ENCODE measurements at regions not wholly inside any gene's neighbourhood (a gene's known extent, or its start where the extent isn't known, plus 50 kb on each side); places are given as distances from the start of the nearest gene placed in this dataset.
"Not testable (repeated sequence)": the region's sequence is repeated elsewhere in the genome, so short reads cannot be mapped to it uniquely, and the experiment has no call there.

DNA sequence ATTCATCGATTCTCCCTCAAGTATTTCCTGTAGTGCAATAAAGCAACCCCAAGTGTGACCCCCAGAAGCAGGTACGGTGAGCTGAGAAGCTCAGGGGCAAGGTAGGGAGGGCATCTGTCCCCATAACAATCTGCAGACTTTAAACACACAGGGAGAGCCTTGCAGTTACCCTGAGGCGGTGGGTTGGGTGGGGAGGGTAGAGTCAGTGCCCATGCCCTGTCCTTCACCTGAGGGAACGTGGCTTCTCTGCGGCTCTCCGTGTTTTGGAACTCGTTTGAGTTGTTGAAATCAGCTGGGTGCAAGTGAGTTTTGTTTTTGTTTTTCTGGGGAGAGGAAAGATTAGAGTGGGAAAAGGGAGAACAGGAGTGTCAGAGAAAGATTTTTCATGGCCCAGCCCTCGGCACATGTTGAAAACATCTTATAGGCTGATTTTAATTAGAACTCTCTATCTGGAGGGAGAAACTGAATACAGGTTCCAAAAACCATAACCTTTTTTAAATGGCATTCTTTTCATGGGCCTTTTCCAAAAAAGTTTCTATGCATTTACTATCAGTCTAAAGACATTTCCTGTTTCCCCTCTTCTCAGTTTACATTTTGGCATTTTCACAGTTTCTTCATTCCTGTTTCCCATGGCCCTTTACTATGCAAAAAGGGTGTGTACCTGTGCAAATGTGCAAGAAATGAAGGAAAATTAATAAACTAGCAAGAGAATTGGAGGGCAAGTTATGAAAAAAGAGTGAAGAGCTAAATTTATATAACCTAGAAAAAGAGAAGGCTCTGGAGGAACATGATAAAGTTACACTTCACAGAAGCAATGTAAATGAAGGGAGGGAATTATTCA lies 266.5 kb upstream of the VLDLR start:
- no peak for DNase-seq (ENCODE audit: low read depth)

DNA sequence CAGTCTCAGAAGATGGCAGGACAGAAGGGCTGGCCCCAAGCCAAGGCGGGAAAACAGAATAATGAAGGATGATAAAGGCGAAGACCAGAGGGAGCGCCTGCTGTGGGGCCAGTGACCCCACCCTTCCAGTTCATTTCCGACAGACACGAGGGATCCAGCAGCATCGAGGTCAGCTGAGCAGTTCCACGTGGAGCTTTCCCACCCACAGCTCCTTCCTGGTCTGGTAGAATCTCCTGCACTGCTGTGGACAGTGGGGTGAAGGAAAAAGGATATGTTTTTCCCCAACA lies 265.9 kb upstream of the VLDLR start:
- no peak for DNase-seq (ENCODE audit: low read depth)

DNA sequence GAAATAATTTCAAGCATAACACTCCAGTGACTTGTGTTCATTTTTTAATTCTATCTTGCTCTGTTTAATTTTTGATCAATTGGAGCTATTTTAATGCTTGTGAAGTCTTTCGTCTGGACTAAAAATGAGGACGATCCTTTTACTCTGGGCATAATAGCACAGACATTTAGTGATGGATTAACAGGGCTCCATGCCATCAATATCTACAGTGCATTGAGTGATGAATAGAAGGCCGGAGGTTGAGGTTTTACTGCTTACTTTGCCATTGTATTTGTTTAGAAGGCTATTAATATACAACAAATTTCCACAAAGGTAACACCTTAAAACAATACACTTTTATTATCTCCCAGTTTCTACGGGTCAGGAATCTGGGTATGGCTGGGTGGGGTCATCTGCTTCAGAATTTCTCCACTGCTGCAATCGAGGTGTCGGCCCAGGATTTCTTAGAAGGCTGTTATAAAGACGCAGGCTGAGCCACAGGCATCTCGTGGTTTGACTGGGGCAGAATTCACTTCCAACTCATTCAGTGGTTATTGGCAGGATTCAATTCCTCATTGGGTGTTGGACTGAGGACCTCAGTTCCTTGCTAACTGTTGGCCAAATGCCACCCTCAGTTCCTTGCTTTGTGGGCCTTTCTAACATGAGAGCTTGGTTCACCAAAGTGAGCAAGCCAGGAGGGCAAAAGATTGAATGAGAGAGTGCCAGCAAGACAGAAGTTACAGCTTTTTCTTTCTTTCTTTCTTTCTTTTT lies 265.4 kb upstream of the VLDLR start:
- no peak for DNase-seq (ENCODE audit: low read depth)

DNA sequence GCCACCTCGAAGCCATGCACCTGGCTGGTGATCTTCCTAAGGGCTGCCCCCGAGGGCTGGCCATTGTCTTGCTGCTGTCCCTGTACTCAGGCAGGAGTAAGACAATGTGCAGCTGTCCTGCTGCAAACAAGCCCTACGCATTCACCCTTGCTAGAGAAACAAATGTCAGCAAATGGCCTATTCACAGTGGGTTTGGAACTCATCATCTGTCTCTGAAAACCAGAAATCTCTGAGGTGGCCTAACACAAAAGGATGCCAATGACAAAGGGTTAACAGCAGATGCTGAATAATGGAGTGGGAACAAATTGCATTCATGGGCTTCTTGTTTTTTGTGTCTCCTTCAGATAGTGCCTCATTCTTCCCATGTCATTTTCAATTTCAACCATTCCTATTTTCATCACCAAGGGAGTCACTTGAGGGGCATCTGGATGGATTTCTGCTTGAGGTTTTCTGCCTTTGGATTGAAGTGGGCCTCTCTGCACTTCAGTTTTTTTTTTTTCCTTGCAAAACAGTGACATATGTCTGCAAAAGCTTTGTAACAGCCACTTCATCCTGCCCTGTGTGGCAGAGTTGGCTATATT lies 261.6 kb upstream of the VLDLR start:
- DNase-seq (ENCODE audit: low read depth): no peak

DNA sequence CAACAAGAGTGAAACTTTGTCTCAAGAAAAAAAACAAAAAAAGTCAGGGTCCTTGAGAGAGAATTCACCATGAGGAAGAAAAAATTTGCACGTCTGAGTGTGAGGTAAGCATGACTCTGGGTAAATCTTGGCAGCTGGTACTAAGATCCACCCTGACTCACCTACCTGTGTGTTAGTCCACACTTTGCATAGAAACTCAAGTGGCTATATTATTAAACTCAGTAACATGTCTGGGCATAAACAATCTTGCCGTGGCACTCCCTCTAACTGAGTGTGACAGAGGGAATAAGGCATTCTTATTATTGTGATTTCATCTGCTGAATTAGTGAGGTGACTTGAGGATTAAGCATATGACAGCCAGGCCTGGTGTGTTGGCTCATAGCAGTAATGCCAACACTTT lies 259.4 kb upstream of the VLDLR start:
- no peak for DNase-seq (ENCODE audit: low read depth)

DNA sequence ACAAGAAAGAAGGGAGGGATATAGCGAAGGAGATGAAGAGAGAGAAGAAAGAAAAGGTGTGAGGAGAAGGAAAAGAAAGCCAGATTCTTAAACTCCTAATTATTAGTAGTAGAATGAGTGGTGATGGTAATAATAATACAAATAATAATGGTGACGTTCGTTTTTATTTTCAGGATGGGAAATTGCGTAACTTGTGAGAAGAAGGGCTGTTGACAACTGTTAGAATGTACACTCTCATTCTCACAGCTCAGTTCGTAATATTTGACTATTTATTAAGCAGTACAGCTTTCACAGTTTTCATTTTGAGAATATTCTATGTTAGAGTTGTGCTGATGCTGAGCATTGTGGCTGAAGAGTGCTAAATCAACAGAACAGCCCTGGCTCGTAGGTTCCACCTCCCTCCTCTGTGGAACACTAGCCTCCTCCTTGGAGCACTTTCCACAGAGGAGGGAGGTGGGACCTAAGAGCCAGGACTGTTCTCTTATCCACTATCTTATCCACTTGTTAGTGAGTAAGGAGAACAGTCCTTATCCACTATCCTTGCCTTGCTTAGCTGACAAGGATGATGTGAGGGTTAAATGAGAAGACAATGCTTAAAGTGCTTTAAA lies 258.3 kb upstream of the VLDLR start:
- no peak for DNase-seq (ENCODE audit: low read depth)

DNA sequence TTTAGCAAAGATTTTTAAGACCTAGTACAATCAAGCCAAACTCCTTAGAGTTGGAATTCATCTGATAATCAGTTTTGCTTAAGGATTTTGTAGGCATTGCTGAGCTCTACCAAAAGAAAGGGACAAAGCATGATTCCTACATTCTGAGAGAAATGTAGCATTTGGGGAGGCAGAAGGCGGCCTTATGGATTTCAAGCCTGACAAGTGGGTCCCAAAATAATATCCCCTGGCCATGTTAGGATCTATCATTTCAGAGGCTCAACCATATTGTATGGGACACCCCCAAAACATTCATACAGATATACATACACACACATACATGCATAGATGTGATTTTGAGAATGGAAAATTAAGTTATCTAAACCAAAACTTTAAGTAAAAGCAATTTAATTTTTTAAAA lies 257.8 kb upstream of the VLDLR start:
- no peak for DNase-seq (ENCODE audit: low read depth)

DNA sequence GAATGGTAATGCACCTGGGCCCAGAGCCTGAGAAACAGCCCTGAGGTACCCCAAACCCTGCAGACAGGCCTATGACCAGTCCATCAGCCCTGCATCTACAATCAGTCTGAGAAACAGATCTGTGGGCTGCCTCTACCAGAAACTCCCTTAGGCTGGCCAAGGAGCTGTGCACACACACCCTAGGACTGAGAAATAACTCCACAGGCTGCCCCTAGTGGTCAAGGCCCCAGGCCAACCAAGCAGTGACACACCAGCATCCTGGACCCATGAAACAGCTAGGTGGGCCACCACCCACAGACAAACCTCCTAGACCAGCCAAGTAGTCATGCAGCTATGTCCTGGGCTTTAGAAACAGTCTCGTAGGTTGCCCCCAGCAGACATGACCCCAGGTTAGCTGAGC lies 253.6 kb upstream of the VLDLR start:
- DNase-seq (ENCODE audit: low read depth): no peak

DNA sequence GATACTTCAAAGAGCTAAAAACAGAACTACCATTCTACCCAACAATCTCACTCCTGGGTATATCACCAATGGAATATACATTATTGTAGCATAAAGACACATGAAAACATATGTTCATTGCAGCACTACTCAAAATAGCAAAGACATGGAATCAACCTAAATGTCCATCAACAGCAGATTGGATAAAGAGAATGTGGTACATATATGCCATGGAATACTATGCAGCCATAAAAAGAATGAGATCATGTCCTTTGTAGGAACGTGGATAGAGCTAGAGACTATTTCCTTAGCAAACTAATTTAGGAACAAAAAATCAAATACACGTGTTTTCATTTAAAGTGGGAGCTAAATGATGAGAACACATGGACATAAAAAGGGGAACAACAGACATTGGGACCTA lies 247.9 kb upstream of the VLDLR start:
- no peak for DNase-seq (ENCODE audit: low read depth)

DNA sequence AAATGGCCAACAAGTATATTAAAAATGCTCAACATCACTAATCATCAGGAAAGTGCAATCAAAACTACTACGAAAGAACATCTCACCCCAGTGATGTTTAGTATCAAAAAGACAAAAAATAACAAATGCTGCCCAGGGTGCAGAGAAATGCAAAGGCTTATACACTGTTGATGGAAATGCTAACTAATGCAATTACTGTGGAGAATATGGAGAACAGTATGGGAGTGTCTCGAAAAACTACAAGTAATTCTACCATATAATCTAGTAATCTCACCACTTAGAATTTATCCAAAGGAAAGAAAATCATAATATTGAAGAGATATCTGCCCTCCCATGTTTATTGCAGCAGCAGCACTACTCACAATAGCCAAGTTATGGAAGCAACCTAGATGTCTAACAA lies 246.5 kb upstream of the VLDLR start:
- no peak for DNase-seq (ENCODE audit: low read depth)

DNA sequence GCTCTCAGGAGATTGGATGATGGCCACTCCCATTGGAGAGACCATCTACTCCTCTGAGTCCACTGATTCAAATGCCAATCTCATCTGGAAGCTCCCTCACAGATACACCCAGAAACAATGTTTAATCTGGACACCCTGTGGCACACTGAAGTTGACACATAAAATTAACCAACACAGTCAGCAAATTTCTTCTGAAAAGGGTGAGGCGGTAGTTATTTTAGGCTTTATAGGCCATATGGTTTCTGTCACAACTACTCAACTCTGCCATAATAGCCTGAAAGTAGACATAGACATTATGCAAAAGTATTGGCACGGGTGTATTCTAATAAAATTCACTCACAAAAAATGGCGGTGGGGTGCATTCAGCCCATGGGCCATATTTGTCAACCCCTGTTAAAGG lies 244.5 kb upstream of the VLDLR start:
- DNase-seq (ENCODE audit: low read depth): no peak

DNA sequence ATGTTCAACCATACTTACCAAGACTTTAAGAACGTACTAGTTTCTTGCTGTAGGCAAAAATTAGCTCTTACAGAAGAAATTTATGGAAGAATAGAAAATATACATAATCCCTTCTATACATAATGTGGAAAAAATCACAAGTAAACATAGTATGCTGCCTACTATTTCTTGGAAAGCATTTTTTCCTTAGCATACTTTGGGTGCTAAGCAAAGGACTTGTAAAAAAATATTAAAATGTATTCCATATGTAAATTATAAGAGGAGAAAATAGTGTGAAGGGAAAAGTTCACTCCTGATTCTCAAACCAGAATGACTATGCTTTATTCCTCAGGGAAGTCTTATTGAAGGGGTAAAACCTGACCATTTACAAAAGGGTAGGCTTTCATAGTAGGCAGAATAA lies 243.8 kb upstream of the VLDLR start:
- no peak for DNase-seq (ENCODE audit: low read depth)

DNA sequence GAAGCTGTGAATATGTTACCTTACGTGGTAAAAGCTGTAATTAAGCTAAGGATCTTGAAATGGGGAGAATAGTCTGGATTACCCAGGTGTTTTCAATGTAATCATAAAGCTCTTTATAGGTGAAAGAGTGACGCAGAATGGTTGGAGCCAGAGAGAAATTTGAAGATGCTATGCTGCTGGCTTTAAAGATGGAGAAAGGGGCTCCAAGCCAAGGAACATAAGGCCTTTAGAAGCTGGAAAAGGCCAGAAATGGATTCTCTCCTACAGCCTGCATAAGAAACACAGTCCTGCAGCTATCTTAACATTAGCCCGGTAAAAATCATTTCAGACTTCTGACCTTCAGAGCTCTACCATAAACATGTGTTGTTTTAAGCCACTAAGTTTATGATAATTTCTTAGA lies 243.3 kb upstream of the VLDLR start:
- DNase-seq (ENCODE audit: low read depth): no peak

DNA sequence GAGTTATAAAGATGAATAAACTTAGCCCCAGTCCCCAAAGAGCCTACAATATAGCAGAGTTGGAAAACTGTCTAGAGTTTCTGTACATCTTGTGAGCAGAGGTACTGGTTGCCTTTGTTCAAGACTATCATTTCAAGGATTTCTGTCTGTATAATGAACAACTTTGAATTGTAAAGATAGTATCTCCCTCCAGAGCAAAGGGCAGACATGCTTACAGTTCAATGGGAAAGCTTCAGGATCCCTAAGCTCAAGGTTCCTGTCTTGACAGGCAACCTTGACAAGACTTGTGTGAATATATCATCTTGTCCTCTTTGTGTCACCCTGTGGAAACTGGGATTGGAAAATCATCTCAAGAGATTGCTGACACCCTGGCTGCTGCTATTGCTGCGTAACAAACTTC lies 242.8 kb upstream of the VLDLR start:
- DNase-seq (ENCODE audit: low read depth): no peak

DNA sequence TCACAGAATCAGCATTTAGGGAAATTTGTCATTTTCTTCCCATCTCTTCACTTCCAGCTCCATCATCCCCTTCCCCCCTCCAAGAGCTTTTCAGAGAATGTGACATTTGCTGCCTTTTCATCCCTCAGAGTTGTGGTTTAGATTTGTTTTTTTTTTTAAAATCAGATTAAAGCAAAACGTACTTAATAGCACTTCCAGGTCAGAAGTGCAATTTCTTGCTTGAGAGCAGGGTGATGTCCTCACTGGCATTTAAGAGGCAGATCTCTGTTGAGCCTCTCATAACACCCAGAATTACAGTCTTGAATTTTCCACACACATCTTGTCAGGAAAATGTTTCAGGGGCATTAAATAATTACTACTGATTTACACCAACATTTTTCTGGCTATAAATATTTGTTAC lies 236.8 kb upstream of the VLDLR start:
- DNase-seq (ENCODE audit: low read depth): no peak

DNA sequence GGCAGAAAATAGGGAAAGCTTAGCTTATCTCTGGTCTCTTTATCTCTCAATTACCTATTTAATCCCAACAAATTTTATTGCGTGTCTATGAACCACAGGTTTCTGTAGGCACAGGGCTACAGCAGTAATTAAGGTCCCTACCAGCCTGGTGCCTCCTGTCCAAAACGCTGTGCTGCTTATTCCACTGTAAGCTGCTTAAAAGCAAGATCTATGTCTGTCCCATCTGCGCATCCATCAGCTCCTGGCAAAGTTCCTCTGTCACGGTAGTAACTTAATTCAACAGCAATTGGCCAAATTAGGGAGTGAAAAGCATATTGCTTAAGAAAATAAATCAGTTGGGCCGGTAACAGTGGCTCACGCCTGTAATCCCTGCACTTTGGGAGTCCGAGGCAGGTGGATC lies 235.8 kb upstream of the VLDLR start:
- no peak for DNase-seq (ENCODE audit: low read depth)

DNA sequence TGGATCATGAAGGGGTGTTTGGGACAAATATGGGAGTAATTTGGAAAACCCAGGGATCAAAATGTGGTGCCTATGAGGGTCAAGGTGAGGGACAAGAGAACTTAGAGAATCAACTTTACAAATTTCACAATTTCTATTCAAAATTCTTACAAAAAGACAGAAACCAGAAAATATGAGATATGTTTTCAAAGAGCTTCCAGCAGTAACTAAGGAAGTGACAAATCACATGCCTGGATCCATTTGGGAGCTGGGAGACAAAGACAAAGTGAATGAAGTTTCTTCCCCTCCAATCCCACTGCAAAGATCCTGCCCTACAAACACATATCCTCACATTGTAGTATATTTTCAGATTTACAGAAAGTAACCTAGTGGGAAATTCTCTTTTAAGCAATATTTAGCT lies 235.0 kb upstream of the VLDLR start:
- no peak for DNase-seq (ENCODE audit: low read depth)

DNA sequence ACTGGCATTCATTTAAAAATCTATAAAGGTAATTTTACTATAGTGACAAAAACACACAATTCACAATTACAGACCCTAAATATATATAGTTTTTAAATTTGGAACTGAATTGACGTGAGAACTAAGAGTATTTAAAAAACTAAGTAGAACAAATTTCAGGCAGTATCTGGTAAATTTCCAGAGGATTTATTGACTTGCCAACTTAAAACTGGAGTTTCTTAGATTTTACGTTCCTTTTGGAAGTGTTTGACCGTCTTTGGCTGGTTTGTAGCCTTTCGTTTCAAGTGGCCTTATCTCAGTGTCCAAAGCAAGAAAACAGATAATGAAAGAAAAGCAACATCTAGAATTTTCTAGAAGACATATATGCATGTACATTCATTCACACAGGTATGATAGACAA lies 234.4 kb upstream of the VLDLR start:
- no peak for DNase-seq (ENCODE audit: low read depth)

DNA sequence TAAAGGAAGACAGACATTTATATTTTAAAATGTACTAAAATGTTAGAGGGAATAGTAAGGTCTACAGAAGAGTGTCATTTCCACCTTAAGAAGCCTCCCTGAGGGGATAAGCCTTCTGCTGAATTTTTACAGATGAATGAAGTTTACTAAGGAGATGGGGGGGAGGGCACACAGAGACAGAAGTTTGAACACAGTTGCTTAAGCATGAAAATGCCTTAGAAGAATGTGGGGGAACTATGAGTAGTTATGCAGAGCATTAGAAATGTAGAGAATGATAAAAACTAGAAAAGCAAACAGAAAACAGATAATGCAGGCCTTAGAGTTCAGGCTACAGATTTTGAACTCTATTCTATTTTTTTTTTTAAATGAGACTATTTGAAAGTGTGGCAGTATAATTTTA lies 232.2 kb upstream of the VLDLR start:
- DNase-seq (ENCODE audit: low read depth): no peak

DNA sequence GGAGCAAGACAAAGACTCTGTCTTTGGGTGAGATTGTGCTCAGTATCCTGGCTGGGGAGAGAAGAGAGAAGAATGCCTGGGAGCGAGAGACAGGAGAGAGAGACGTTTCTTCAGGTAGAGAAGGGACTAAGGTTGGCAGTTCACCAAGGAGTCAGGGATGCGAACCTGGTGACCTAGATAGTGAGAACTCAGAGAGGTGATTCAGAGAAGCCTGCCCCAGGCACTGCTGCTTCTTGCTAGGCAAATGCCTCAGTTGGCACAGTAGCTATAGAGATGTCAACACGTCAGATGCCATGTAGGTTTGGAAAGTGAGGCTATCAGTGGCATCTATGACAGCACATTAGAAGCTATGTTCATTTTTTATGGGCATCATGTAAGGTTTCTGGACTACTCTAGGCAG lies 231.6 kb upstream of the VLDLR start:
- no peak for DNase-seq (ENCODE audit: low read depth)

DNA sequence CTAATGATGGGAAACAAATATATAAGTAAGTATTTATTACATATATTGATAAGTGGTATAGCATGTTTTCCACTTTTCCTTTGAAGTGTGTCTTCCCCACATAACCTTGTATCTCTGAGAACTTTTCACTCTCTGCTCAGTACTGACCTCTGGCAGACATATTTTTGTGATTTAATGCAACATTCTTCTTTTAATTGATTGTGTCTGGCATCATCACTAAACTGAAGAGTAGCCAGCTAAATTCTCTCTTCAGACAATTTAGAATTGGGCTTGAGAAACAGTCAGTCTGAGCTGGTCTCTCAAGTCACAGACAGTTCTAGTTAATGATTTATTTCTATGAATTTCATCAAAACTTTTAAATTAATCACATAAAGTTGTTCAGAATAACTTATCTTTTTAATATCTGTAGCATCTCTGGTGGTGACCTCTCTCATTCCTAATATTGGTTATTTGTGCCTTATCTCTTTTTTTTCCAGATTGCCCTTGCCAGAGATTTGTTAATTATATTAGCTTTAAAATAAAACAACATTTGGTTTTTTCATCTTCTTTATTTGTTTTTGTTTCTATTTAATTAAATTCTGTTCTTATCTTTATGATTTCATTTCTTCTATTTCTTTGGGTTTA lies 230.0 kb upstream of the VLDLR start:
- DNase-seq (ENCODE audit: low read depth): not testable (repeated sequence)

DNA sequence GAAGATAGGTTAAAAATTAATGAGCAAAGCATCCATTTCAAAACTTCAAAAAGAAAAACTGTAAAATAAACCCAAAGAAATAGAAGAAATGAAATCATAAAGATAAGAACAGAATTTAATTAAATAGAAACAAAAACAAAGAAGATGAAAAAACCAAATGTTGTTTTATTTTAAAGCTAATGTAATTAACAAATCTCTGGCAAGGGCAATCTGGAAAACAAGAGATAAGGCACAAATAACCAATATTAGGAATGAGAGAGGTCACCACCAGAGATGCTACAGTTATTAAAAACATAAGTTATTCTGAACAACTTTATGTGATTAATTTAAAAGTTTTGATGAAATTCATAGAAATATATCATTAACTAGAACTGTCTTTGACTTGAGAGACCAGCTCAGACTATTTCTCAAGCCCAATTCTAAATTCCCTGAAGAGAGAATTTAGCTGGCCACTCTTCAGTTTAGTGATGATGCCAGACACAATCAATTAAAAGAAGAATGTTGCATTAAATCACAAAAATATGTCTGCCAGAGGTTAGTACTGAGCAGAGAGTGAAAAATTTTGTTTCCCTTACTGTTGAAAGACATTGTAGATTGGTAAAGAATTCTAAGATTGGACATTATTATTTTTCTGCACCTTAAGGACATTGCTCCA lies 227.4 kb upstream of the VLDLR start:
- DNase-seq (ENCODE audit: low read depth): not testable (repeated sequence)
